Body of pancreas (tissue), 4 donors: ENCODE measurements at regions not wholly inside any gene's neighbourhood (a gene's known extent, or its start where the extent isn't known, plus 50 kb on each side); places are given as distances from the start of the nearest gene placed in this dataset.

Experiments used
- POLR2A ChIP-seq, 3 donors: fragments of 450-650 bp; IDR thresholded peaks; one replicate each; pipeline ENCODE4 v1.6.1; 2016; ENCODE audit warnings: antibody characterized with exemption in 3 of 3, mild to moderate bottlenecking in 2 of 3
- TF ChIP-seq, protein P1 (sequence below), 7 experiments: fragments of 450-650 bp in 4 of 7; fragments of 200-600 bp in 3 of 7; sonication (generic) in 3 of 7; IDR thresholded peaks; one replicate each; pipeline ENCODE4 v1.5.1; 2016 to 2019; ENCODE audit warnings: antibody characterized with exemption in 7 of 7

- TF ChIP-seq, protein P1, sequence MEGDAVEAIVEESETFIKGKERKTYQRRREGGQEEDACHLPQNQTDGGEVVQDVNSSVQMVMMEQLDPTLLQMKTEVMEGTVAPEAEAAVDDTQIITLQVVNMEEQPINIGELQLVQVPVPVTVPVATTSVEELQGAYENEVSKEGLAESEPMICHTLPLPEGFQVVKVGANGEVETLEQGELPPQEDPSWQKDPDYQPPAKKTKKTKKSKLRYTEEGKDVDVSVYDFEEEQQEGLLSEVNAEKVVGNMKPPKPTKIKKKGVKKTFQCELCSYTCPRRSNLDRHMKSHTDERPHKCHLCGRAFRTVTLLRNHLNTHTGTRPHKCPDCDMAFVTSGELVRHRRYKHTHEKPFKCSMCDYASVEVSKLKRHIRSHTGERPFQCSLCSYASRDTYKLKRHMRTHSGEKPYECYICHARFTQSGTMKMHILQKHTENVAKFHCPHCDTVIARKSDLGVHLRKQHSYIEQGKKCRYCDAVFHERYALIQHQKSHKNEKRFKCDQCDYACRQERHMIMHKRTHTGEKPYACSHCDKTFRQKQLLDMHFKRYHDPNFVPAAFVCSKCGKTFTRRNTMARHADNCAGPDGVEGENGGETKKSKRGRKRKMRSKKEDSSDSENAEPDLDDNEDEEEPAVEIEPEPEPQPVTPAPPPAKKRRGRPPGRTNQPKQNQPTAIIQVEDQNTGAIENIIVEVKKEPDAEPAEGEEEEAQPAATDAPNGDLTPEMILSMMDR (IDR thresholded peaks at IDR 0.05) = no peak
- TF ChIP-seq POLR2A (IDR thresholded peaks at IDR 0.05) = no peak
These were observed 497.2 kb downstream of the IGSF11 start for GRCh38 chr3:118537454-118537853.
